ENCODE measurements at regions not wholly inside any gene's neighbourhood (a gene's known extent, or its start where the extent isn't known, plus 50 kb on each side); places are given as distances from the start of the nearest gene placed in this dataset.

DNA sequence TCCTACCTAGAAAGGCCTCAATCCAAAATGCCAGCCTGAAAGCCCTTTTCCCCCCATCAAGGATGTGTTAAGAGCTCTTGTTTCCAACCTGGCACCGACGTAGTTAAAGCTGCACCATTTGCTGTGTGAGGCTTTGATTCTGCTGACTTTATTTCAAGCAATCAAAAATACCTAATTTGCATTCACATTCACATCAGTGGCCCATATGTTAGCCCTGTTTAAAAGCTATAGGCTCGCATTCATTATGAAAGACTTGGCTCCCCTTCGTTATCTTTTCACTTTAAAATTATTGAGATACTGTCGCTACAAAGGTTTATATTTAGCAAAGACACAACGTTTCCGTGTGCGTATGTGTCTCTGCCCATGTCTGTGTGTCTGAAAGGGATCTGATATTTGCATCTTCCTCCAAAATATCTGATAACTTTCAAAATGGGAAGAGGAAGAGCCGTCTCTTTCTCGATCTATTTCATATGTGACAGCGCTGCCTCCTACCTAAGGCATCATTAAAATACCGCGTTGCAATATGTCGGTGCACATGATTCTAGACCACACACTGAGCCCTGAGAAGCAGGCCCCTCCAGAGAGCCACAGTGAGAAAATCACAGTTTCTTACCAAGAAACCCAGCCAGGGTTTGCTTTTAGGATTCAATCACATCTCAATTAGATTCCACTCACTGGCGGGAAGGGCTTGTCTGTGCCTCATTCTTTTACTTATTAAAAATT lies 57.1 kb upstream of the ITPRID1 start:
- DNase-seq (ENCODE audit: low spot score) = no peak

DNA sequence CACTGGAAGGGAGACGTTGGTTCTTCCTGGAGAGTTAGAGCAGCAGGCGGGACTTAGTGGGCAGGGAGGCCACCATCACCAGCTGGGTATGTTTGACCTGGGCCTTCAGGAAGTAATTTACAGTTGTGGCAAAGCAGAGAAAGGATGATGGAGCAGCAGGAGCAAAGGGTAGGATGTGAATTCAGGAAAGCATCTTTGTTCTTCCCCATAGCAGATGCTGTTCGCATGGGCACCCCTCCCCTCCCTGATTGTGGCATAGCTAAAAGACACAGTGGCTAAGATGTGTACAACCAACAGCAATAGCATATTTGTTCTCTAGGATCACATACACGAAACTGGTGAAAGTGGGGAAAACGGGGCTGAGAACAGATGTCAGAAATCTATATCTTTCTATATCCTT lies 56.3 kb upstream of the ITPRID1 start:
- DNase-seq (ENCODE audit: low spot score) = no peak

- DNase-seq (ENCODE audit: low spot score) = no peak
Measured at GRCh38 chr7:31458203-31458602, 55.7 kb upstream of the ITPRID1 start.

DNA sequence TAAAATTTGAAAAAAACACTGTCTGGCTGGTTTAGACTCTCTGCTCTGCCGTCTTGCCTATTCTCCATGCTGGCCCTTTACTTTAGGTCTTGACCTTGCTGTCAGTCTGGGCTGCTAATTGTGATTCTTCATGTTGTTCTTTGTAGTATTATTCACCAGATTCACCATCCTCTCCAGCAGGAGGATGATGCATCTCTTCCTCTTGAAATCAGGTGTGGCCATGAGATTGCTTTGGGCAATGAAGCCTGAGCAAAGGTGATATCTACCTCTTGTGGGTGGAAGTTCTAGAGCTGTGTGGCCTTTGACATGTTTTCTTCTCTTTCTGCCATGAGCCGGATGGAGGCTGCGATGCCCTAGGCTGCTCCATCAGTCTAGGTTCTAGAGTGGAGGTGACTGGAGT lies 51.3 kb upstream of the ITPRID1 start:
- DNase-seq (ENCODE audit: low spot score) = no peak
